Stomach (tissue), 8 donors: ENCODE measurements at regions not wholly inside any gene's neighbourhood (a gene's known extent, or its start where the extent isn't known, plus 50 kb on each side); places are given as distances from the start of the nearest gene placed in this dataset.

ENCODE experiments used
- DNase-seq, 2 donors: peaks; one replicate each; pipeline versions ENCODE4 v3.0.0 to v3.0.0-alpha.2; 2013 to 2019
- H3K27ac ChIP-seq, 5 donors: fragments of 200-600 bp in 4 of 5; sonication (generic) in 4 of 5; one replicate each; pipeline ENCODE4 v1.5.1; 2013 to 2019; ENCODE audit warnings: mild to moderate bottlenecking in 1 of 5, moderate library complexity in 1 of 5
- H3K27me3 ChIP-seq, 3 donors: fragments of 200-600 bp; sonication (generic); one replicate each; pipeline ENCODE4 v1.5.1; 2017 to 2019; ENCODE audit warnings: mixed run types in 1 of 3
- H3K36me3 ChIP-seq, 4 donors: fragments of 200-600 bp; sonication (generic); 1 replicate in 3 of 4; 2 replicates in 1 of 4; pipeline ENCODE4 v1.5.1; 2016 to 2019
- H3K4me1 ChIP-seq, 4 donors: fragments of 200-600 bp; sonication (generic); one replicate each; pipeline ENCODE4 v1.5.1; 2016 to 2019
- H3K4me3 ChIP-seq, 4 donors: fragments of 200-600 bp; sonication (generic) in 3 of 4; one replicate each; pipeline ENCODE4 v1.5.1; 2016 to 2019; ENCODE audit warnings: mild to moderate bottlenecking in 1 of 4
- H3K9me3 ChIP-seq, 4 donors: fragments of 200-600 bp; sonication (generic); one replicate each; pipeline ENCODE4 v1.5.1; 2016 to 2019
- CTCF ChIP-seq, 7 experiments: fragments of 450-650 bp in 4 of 7; fragments of 200-600 bp in 3 of 7; sonication (generic) in 3 of 7; IDR thresholded peaks; one replicate each; pipeline ENCODE4 v1.5.1; 2016 to 2019; ENCODE audit warnings: antibody characterized with exemption in 7 of 7, control low read depth in 2 of 7, mild to moderate bottlenecking in 1 of 7
- EP300 ChIP-seq: sonication (generic); formaldehyde crosslinking; IDR thresholded peaks from one replicate; pipeline ENCODE4 v1.6.1; 2017; ENCODE audit warnings: antibody characterized with exemption
- POLR2A ChIP-seq, 4 donors: fragments of 450-650 bp; IDR thresholded peaks; one replicate each; pipeline ENCODE4 v1.6.1; 2016; ENCODE audit warnings: antibody characterized with exemption in 4 of 4, control low read depth in 2 of 4, mild to moderate bottlenecking in 1 of 4, moderate library complexity in 1 of 4
- POLR2AphosphoS5 ChIP-seq, 3 donors: sonication (generic); formaldehyde crosslinking; IDR thresholded peaks; one replicate each; pipeline ENCODE4 v1.6.1; 2016; ENCODE audit warnings: antibody characterized with exemption in 3 of 3
- WGBS, 5 donors: extraction: QIAGEN DNeasy Blood & Tissue Kit in 3 of 5; methylation state at CpG; one replicate each; pipeline versions ENCODE4 v1.1.5 to v1.1.7; 2013 to 2018; 5-methylcytosine and 5-hydroxymethylcytosine counted together
- intact Hi-C: fragments of 100-400 bp; cut with DNase I; formaldehyde crosslinking; loops from one replicate; pipeline ENCODE4 v1.15.1; 2023; ENCODE audit warnings: low total_unique reads
- donor health status: healthy with polysubstance abuse.
- donor health status: Bipolar disorder and iron deficiency.
- donor health status: healthy.

GRCh38 chr5:171595801-171596231, 176.4 kb downstream of the FGF18 start:
- intact Hi-C loops, result no loop called here
- TF ChIP-seq CTCF (IDR thresholded peaks at IDR 0.05), result no peak
- TF ChIP-seq EP300, result no peak
- no peak for TF ChIP-seq POLR2A (IDR thresholded peaks at IDR 0.05)
- no peak for TF ChIP-seq POLR2AphosphoS5 (IDR thresholded peaks at IDR 0.05)
- H3K27ac ChIP-seq, result no peak overlapping the region
- no peaks in the 10 kb centered on the region for H3K9me3 ChIP-seq
- H3K4me3 ChIP-seq, result no peak overlapping the region
- 48 to 72% (median 63%) methylated on average over 3 of the region's 3 CpGs for WGBS, 5 donors
- no peak for DNase-seq
- H3K4me1 ChIP-seq, result peaks cover 0 to 4% (median 1%) of the 10 kb centered on the region in 4 donors
- peaks cover 0 to 25% (median 0%) of the 10 kb centered on the region in 3 donors for H3K27me3 ChIP-seq
- H3K36me3 ChIP-seq, result no peaks in the 10 kb centered on the region

GRCh38 chr5:171596391-171596878, 177.0 kb downstream of the FGF18 start:
- intact Hi-C loops, result no loop called here

GRCh38 chr5:171597946-171598640, 178.6 kb downstream of the FGF18 start:
- WGBS, 5 donors, result 74 to 85% (median 77%) methylated on average over 6 of the region's 6 CpGs
- Histone ChIP-seq H3K4me1 (peaks cover 0 to 10% (median 3%) of the 10 kb centered on the region in 4 donors), H3K4me3 (no peak overlapping the region), H3K9me3 (no peaks in the 10 kb centered on the region), H3K27me3 (peaks cover 0 to 22% (median 0%) of the 10 kb centered on the region in 3 donors), H3K36me3 (no peaks in the 10 kb centered on the region), H3K27ac (no peak overlapping the region)
- TF ChIP-seq CTCF (IDR thresholded peaks at IDR 0.05) (no peak), EP300 (no peak), POLR2AphosphoS5 (IDR thresholded peaks at IDR 0.05) (no peak), POLR2A (IDR thresholded peaks at IDR 0.05) (no peak)
- intact Hi-C loops, result no loop called here
- no peak for DNase-seq

More at GRCh38 chr5:171596391-171596878, 177.0 kb downstream of the FGF18 start:
- DNase-seq, result peak in 1 of 2 donors; percentile 79
- Histone ChIP-seq H3K4me3 (no peak overlapping the region), H3K9me3 (no peaks in the 10 kb centered on the region), H3K4me1 (peaks cover 0 to 10% (median 3%) of the 10 kb centered on the region in 4 donors), H3K27me3 (peaks cover 0 to 25% (median 0%) of the 10 kb centered on the region in 3 donors), H3K27ac (no peak overlapping the region), H3K36me3 (no peaks in the 10 kb centered on the region)
- TF ChIP-seq CTCF (IDR thresholded peaks at IDR 0.05) (no peak), EP300 (no peak), POLR2A (IDR thresholded peaks at IDR 0.05) (no peak), POLR2AphosphoS5 (IDR thresholded peaks at IDR 0.05) (no peak)
- WGBS, 5 donors, result 45 to 66% (median 66%) methylated on average over 20 to 22 of the region's 22 CpGs

- peaks cover 0 to 22% (median 0%) of the 10 kb centered on the region in 3 donors for H3K27me3 ChIP-seq
- no peaks in the 10 kb centered on the region for H3K36me3 ChIP-seq
- TF ChIP-seq EP300, result no peak
- no peak for TF ChIP-seq POLR2A (IDR thresholded peaks at IDR 0.05)
- H3K9me3 ChIP-seq, result no peaks in the 10 kb centered on the region
- DNase-seq, result no peak
- 76 to 92% (median 87%) methylated on average over 7 of the region's 7 CpGs for WGBS, 5 donors
- intact Hi-C loops, result no loop called here
- peaks cover 0 to 10% (median 3%) of the 10 kb centered on the region in 4 donors for H3K4me1 ChIP-seq
- no peak overlapping the region for H3K4me3 ChIP-seq
- no peak overlapping the region for H3K27ac ChIP-seq
These were observed 179.2 kb downstream of the FGF18 start for GRCh38 chr5:171598641-171599152.
